H1 (cell line): ENCODE measurements at regions not wholly inside any gene's neighbourhood (a gene's known extent, or its start where the extent isn't known, plus 50 kb on each side); places are given as distances from the start of the nearest gene placed in this dataset.

Experiments
- KDM1A ChIP-seq: fragments of 200-600, 300-600 bp; sonication (generic); IDR thresholded peaks from 2 replicates; pipeline ENCODE4 v1.7.1; 2016; ENCODE audit warnings: mild to moderate bottlenecking, low read length, borderline replicate concordance
- POLR2AphosphoS5 ChIP-seq: IDR thresholded peaks from 2 replicates; pipeline ENCODE4 v1.6.1; 2011; ENCODE audit warnings: low read depth, low read length
- SAP30 ChIP-seq: fragments of 300-600 bp; sonication (generic); IDR thresholded peaks from 2 replicates; pipeline ENCODE4 v1.7.1; 2012; ENCODE audit warnings: low read length, moderate library complexity, mild to moderate bottlenecking, inconsistent platforms; ENCODE audit not compliant: insufficient read depth, insufficient replicate concordance
- SIN3A ChIP-seq, 2 experiments: IDR thresholded peaks in 1 of 2; conservative IDR thresholded peaks in 1 of 2; 2 replicates each; pipeline ENCODE4 v1.6.1; 2011 to 2012; ENCODE audit warnings: low read length in 2 of 2, improper control_type of control experiment in 1 of 2, low read depth in 1 of 2, mild to moderate bottlenecking in 1 of 2
- YY1 ChIP-seq: IDR thresholded peaks from 2 replicates; pipeline ENCODE4 v1.6.1; 2011; ENCODE audit warnings: low read depth, mild to moderate bottlenecking, low read length
- ZNF274 ChIP-seq: IDR thresholded peaks from 2 replicates; pipeline ENCODE4 v1.7.0; 2012; ENCODE audit warnings: low read length, borderline replicate concordance; ENCODE audit errors: extremely low read depth

DNA sequence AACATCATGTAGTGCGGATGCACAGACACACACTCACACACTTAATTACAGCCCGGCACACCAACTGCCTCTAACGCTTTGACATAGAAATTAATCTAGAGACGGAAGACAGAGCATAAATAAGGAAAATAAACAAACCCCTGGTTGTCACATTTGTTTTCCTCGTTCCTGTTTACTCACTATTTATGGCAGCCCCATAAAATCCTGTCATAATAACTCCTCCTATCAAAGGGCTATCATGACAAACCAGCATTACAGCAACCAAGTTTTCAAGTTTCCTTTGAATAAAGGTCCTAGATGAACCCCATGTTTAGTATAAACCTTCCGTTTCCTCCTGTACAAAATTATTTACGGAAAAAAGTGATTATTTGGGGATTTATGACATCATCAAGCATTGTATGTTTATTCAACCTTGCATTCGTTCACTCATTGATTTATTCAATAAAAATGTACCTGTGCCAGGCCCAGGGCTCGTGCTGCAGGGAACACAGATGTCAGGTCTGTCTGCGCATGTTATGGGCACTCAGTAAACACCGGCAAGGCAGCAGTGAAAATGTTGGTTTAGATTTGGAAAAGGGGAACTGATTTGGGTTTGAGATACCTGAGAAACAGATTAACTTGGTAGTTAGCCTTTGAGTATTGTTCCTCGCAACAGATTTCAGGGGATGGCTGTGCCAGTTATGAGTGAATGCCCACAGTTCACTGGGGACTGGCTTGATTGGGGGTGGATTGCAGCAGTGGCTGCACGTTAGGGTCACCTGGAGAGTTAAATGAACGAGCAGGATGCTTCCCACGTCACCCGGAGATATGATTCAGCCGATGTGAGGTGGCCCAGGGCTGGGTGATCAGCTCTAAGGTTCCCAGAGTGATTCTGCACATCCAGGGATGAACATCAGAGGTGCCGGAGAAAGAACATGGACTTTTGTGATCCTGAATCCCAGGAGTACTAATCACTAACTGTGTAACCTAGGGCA, 295.3 kb upstream of the FOXQ1 start (continued):
- no peak for TF ChIP-seq SAP30
- TF ChIP-seq YY1, result no peak
- no peak for TF ChIP-seq POLR2AphosphoS5
- TF ChIP-seq KDM1A, result no peak
- no peak for TF ChIP-seq SIN3A (conservative IDR thresholded peaks at IDR 0.05 in 1 of 2, IDR thresholded peaks at IDR 0.05 in 1 of 2; ENCODE audit: low read depth in 1 of 2, low read length in 2 of 2)
- no peak for TF ChIP-seq ZNF274
